ENCODE measurements at regions not wholly inside any gene's neighbourhood (a gene's known extent, or its start where the extent isn't known, plus 50 kb on each side); places are given as distances from the start of the nearest gene placed in this dataset.

DNA sequence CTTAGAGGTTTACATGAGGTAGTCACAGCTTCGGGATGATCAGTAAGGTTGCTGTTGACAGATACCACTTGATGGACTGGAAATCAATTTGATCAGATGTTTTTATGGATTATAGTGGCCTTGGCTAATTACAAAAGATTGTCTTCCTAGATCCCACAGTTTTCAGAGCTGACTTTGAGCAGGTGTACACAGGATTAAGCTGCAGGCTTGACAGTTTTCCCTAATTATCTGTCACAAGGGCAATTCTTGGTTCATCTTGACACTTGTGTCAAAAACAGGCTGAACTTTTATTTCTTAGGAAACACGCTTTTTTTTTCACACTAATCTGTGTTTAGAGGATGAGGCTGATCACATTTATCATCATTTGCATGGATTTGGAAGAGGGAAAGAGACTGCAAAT is 824.0 kb upstream of the PIK3C3 start:
- no peaks in the 10 kb centered on the region for H3K36me3 ChIP-seq (ENCODE audit: control insufficient read depth in 2 of 4, insufficient read depth in 4 of 4, low read length in 3 of 4)
- no peak overlapping the region for H3K23ac ChIP-seq (ENCODE audit: insufficient read length)
- H2AK5ac ChIP-seq (ENCODE audit: low read depth, low read length) = no peak overlapping the region
- no peaks in the 10 kb centered on the region for H3K79me2 ChIP-seq (ENCODE audit: control insufficient read depth in 1 of 2, insufficient read depth in 2 of 2, low read length in 2 of 2)
- no peak overlapping the region for H2AFZ ChIP-seq (ENCODE audit: low read length)
- H3K9me3 ChIP-seq (ENCODE audit: insufficient read depth in 2 of 2, low read depth in 1 of 2, low read length in 1 of 2) = no peaks in the 10 kb centered on the region
- H3K4ac ChIP-seq (replicated peaks; ENCODE audit: insufficient read length, low read depth, low read length) = no peak overlapping the region
- FAIRE-seq (no peak), DNase-seq (ENCODE audit: low read depth in 1 of 2, low spot score in 2 of 2) (no peak)
- H4K91ac ChIP-seq (replicated peaks; ENCODE audit: insufficient read length, low read length) = no peak overlapping the region
- ChIA-PET CTCF (ENCODE audit: partially characterized antibody) (no interaction called here), POLR2A (ENCODE audit: partially characterized antibody) (interaction anchor here (0.6 kb wide), 1 partner anchor 88 kb away, joined by 4 read pairs; no protein-coding TSS in a partner anchor)
- H2BK12ac ChIP-seq (ENCODE audit: low read depth, low read length) = no peak overlapping the region
- H2BK20ac ChIP-seq (ENCODE audit: low read length) = no peak overlapping the region
- H3K18ac ChIP-seq (ENCODE audit: extremely low read depth, low read length) = no peak overlapping the region
- H3K4me3 ChIP-seq (ENCODE audit: extremely low read depth in 1 of 4, insufficient read depth in 2 of 4, low read depth in 3 of 4, low read length in 4 of 4) = no peak overlapping the region
- no peak overlapping the region for H3K9ac ChIP-seq (replicated peaks in 1 of 4; ENCODE audit: extremely low read depth in 1 of 4, low read depth in 3 of 4, low read length in 3 of 4)
- no peaks in the 10 kb centered on the region for H3K79me1 ChIP-seq (ENCODE audit: low read depth, low read length)
- H2BK15ac ChIP-seq (ENCODE audit: low read length) = no peak overlapping the region
- no peak overlapping the region for H2BK5ac ChIP-seq (ENCODE audit: low read depth, low read length)
- H3K4me1 ChIP-seq (replicated peaks in 1 of 4; ENCODE audit: control insufficient read depth in 3 of 4, insufficient read depth in 4 of 4, low read length in 3 of 4) = no peaks in the 10 kb centered on the region
- no peak overlapping the region for H3K4me2 ChIP-seq (ENCODE audit: insufficient read depth in 1 of 2, low read depth in 2 of 2, low read length in 2 of 2)
- H3K56ac ChIP-seq (replicated peaks; ENCODE audit: insufficient read length, low read depth, low read length) = no peak overlapping the region
- H3K23me2 ChIP-seq (ENCODE audit: low read depth, low read length) = no peaks in the 10 kb centered on the region
- no peak overlapping the region for H3K27ac ChIP-seq (ENCODE audit: low read depth, low read length)
- no peak overlapping the region for H3K14ac ChIP-seq (ENCODE audit: insufficient read length)
- no peaks in the 10 kb centered on the region for H4K20me1 ChIP-seq (replicated peaks in 1 of 2; ENCODE audit: control insufficient read depth in 1 of 2, insufficient read depth in 2 of 2, low read length in 2 of 2)
- no peak overlapping the region for H4K8ac ChIP-seq (ENCODE audit: extremely low read depth, insufficient read depth, low read length)
- WGBS, 2 experiments (ENCODE audit: extremely low coverage in 1 of 2, insufficient coverage in 1 of 2, insufficient read length in 1 of 2, insufficient replicate concordance in 2 of 2, low coverage in 1 of 2, low lambda C conversion rate in 2 of 2, missing lambda C conversion rate in 1 of 2) = 86% methylated on average over 2 of the region's 2 CpGs; no CpG with 5 or more reads in 1 of the 2 experiments
- H4K5ac ChIP-seq (ENCODE audit: insufficient read length, low read depth, low read length) = no peak overlapping the region
- no peak overlapping the region for H2BK120ac ChIP-seq (replicated peaks; ENCODE audit: low read depth, low read length)
- H3K27me3 ChIP-seq (replicated peaks in 1 of 4; ENCODE audit: control insufficient read depth in 3 of 4, extremely low read depth in 1 of 4, insufficient read depth in 3 of 4, low read length in 3 of 4) = no peaks in the 10 kb centered on the region
- no peak for TF ChIP-seq POLR2AphosphoS5 (IDR thresholded peaks at IDR 0.05; ENCODE audit: low read depth, low read length)
- no peak for TF ChIP-seq EZH2 (IDR thresholded peaks at IDR 0.05; ENCODE audit: low read depth, low read length, severe bottlenecking)
- no peak for TF ChIP-seq ATF3 (IDR thresholded peaks at IDR 0.05; ENCODE audit: insufficient read depth, low read depth, low read length)
- TF ChIP-seq YY1 (IDR thresholded peaks at IDR 0.05; ENCODE audit: low read depth, low read length) = no peak
- no peak for TF ChIP-seq PHF8 (conservative IDR thresholded peaks at IDR 0.05; ENCODE audit: low read depth, low read length)
- no peak for TF ChIP-seq CBX8 (IDR thresholded peaks at IDR 0.05; ENCODE audit: borderline replicate concordance, low read depth, low read length)
- TF ChIP-seq KDM4A (IDR thresholded peaks at IDR 0.05; ENCODE audit: low read depth, low read length, severe bottlenecking) = no peak
- TF ChIP-seq TAF1 (IDR thresholded peaks at IDR 0.05; ENCODE audit: low read depth, low read length) = no peak
- no peak for TF ChIP-seq CHD1 (IDR thresholded peaks at IDR 0.05; ENCODE audit: low read depth, low read length)
- no peak for TF ChIP-seq RXRA (IDR thresholded peaks at IDR 0.05; ENCODE audit: insufficient read depth, low read depth, low read length)

Measured in H1 (cell line).